GM18498 (cell line): ENCODE measurements at regions not wholly inside any gene's neighbourhood (a gene's known extent, or its start where the extent isn't known, plus 50 kb on each side); places are given as distances from the start of the nearest gene placed in this dataset.

Source experiments
- ATAC-seq: cut with Tn5 transposase; IDR thresholded peaks from one replicate; pipeline ENCODE4 v1.9.1; 2021; ENCODE audit warnings: mild to moderate bottlenecking, moderate library complexity; ENCODE audit not compliant: unreplicated experiment

- ATAC-seq = no peak
These were observed 253.6 kb downstream of the CDH26 start for GRCh38 chr20:60211618-60212463.

- no peak for ATAC-seq
These were observed 254.5 kb downstream of the CDH26 start for GRCh38 chr20:60212695-60213094.

- ATAC-seq = no peak
These were observed 255.1 kb downstream of the CDH26 start for GRCh38 chr20:60213126-60213893.

- ATAC-seq = no peak
These were observed 256.9 kb downstream of the CDH26 start for GRCh38 chr20:60214901-60215815.

- no peak for ATAC-seq
These were observed 257.9 kb downstream of the CDH26 start for GRCh38 chr20:60215816-60216730.

- ATAC-seq = no peak
These were observed 261.0 kb downstream of the CDH26 start for GRCh38 chr20:60219231-60219630.

- ATAC-seq = no peak
These were observed 261.9 kb downstream of the CDH26 start for GRCh38 chr20:60219984-60220562.

GRCh38 chr20:60220706-60221105 lies 262.5 kb downstream of the CDH26 start:
- no peak for ATAC-seq

- ATAC-seq = no peak
These were observed 263.4 kb downstream of the CDH26 start for GRCh38 chr20:60221593-60221992.

- no peak for ATAC-seq
These were observed 264.3 kb downstream of the CDH26 start for GRCh38 chr20:60222497-60222896.

GRCh38 chr20:60223174-60223573 lies 265.0 kb downstream of the CDH26 start:
- no peak for ATAC-seq

- no peak for ATAC-seq
These were observed 266.7 kb downstream of the CDH26 start for GRCh38 chr20:60224914-60225313.

- no peak for ATAC-seq
These were observed 270.0 kb downstream of the CDH26 start for GRCh38 chr20:60228255-60228654.

- no peak for ATAC-seq
These were observed 274.2 kb downstream of the CDH26 start for GRCh38 chr20:60232380-60232779.

GRCh38 chr20:60233018-60233630 lies 274.9 kb downstream of the CDH26 start:
- no peak for ATAC-seq

- ATAC-seq = no peak
These were observed 278.4 kb downstream of the CDH26 start for GRCh38 chr20:60236613-60237012.

GRCh38 chr20:60237981-60238380 lies 279.8 kb downstream of the CDH26 start:
- no peak for ATAC-seq

GRCh38 chr20:60238992-60239660 lies 280.9 kb downstream of the CDH26 start:
- ATAC-seq = no peak

GRCh38 chr20:60239956-60240355 lies 281.7 kb downstream of the CDH26 start:
- no peak for ATAC-seq
